ENCODE measurements at regions not wholly inside any gene's neighbourhood (a gene's known extent, or its start where the extent isn't known, plus 50 kb on each side); places are given as distances from the start of the nearest gene placed in this dataset.

GRCh38 chr1:63261736-63262458, 60.5 kb upstream of the FOXD3 start:
- Mint-ChIP-seq H3K4me1 (no peaks in the 10 kb centered on the region), H3K27ac (no peak overlapping the region), H3K9me3 (peaks cover 0 to 4% (median 0%) of the 10 kb centered on the region in 5 donors), H3K4me3 (no peak overlapping the region), H3K27me3 (peaks cover 10 to 46% of the 10 kb centered on the region in 2 donors), H3K36me3 (no peaks in the 10 kb centered on the region)
- ChIA-PET POLR2A (no interaction called here), CTCF (no interaction called here)
- Histone ChIP-seq H3K27me3 (ENCODE audit: insufficient read depth, low read length, poor library complexity, severe bottlenecking) (no peaks in the 10 kb centered on the region), H3K4me1 (ENCODE audit: insufficient read depth, low read length) (no peaks in the 10 kb centered on the region), H3K27ac (ENCODE audit: low read depth, low read length) (no peak overlapping the region), H3K36me3 (ENCODE audit: insufficient read depth, low read length) (no peaks in the 10 kb centered on the region), H3K9me3 (ENCODE audit: low read length) (no peaks in the 10 kb centered on the region), H3K4me3 (ENCODE audit: low read length) (no peak overlapping the region)
- DNase-seq: no peak

- ChIA-PET POLR2A (no interaction called here), CTCF (no interaction called here)
- no peak overlapping the region for H3K4me3 ChIP-seq (ENCODE audit: low read length)
- H3K27ac Mint-ChIP-seq: peak overlapping the region in 1 of 8 donors; percentile 32
- H3K27me3 ChIP-seq (ENCODE audit: insufficient read depth, low read length, poor library complexity, severe bottlenecking): no peaks in the 10 kb centered on the region
- H3K36me3 Mint-ChIP-seq: no peaks in the 10 kb centered on the region
- H3K4me1 Mint-ChIP-seq: no peaks in the 10 kb centered on the region
- H3K27ac ChIP-seq (ENCODE audit: low read depth, low read length): no peak overlapping the region
- H3K4me3 Mint-ChIP-seq: no peak overlapping the region
- no peaks in the 10 kb centered on the region for H3K4me1 ChIP-seq (ENCODE audit: insufficient read depth, low read length)
- peaks cover 0 to 4% (median 0%) of the 10 kb centered on the region in 5 donors for H3K9me3 Mint-ChIP-seq
- no peak for DNase-seq
- H3K27me3 Mint-ChIP-seq: peaks cover 10 to 47% of the 10 kb centered on the region in 2 donors
- H3K9me3 ChIP-seq (ENCODE audit: low read length): no peaks in the 10 kb centered on the region
- no peaks in the 10 kb centered on the region for H3K36me3 ChIP-seq (ENCODE audit: insufficient read depth, low read length)
Observed at GRCh38 chr1:63262459-63262770, 60.0 kb upstream of the FOXD3 start.

- no peak for DNase-seq
- Mint-ChIP-seq H3K4me3 (no peak overlapping the region), H3K9me3 (peaks cover 0 to 4% (median 0%) of the 10 kb centered on the region in 5 donors), H3K36me3 (no peaks in the 10 kb centered on the region), H3K27me3 (peaks cover 11 to 52% of the 10 kb centered on the region in 2 donors), H3K27ac (no peak overlapping the region), H3K4me1 (no peaks in the 10 kb centered on the region)
- H3K27ac ChIP-seq (ENCODE audit: low read depth, low read length): no peak overlapping the region
- POLR2A ChIA-PET: no interaction called here
- no peaks in the 10 kb centered on the region for H3K36me3 ChIP-seq (ENCODE audit: insufficient read depth, low read length)
- no peak overlapping the region for H3K4me3 ChIP-seq (ENCODE audit: low read length)
- no peaks in the 10 kb centered on the region for H3K9me3 ChIP-seq (ENCODE audit: low read length)
- no peaks in the 10 kb centered on the region for H3K27me3 ChIP-seq (ENCODE audit: insufficient read depth, low read length, poor library complexity, severe bottlenecking)
- H3K4me1 ChIP-seq (ENCODE audit: insufficient read depth, low read length): no peaks in the 10 kb centered on the region
- CTCF ChIA-PET: interaction anchor here (0.7 kb wide), 1 partner anchor 10 kb away, joined by 3 read pairs; no protein-coding TSS in a partner anchor
Observed at GRCh38 chr1:63264161-63264560, 58.2 kb upstream of the FOXD3 start.

GRCh38 chr1:63266857-63267256, 55.5 kb upstream of the FOXD3 start:
- ChIA-PET CTCF (no interaction called here), POLR2A (no interaction called here)
- H3K4me3 Mint-ChIP-seq: no peak overlapping the region

GRCh38 chr1:63268876-63269275, 53.5 kb upstream of the FOXD3 start:
- H3K27ac Mint-ChIP-seq: no peak overlapping the region
- H3K36me3 Mint-ChIP-seq: no peaks in the 10 kb centered on the region
- no peaks in the 10 kb centered on the region for H3K27me3 ChIP-seq (ENCODE audit: insufficient read depth, low read length, poor library complexity, severe bottlenecking)
- H3K9me3 ChIP-seq (ENCODE audit: low read length): no peaks in the 10 kb centered on the region
- CTCF ChIA-PET: no interaction called here
- peaks cover 13 to 35% of the 10 kb centered on the region in 2 donors for H3K27me3 Mint-ChIP-seq
- H3K4me1 Mint-ChIP-seq: no peaks in the 10 kb centered on the region
- no peak overlapping the region for H3K4me3 Mint-ChIP-seq
- no peaks in the 10 kb centered on the region for H3K4me1 ChIP-seq (ENCODE audit: insufficient read depth, low read length)
- POLR2A ChIA-PET: no interaction called here
- no peak for DNase-seq
- peaks cover 0 to 4% (median 0%) of the 10 kb centered on the region in 5 donors for H3K9me3 Mint-ChIP-seq
- H3K27ac ChIP-seq (ENCODE audit: low read depth, low read length): no peak overlapping the region
- H3K36me3 ChIP-seq (ENCODE audit: insufficient read depth, low read length): no peaks in the 10 kb centered on the region
- H3K4me3 ChIP-seq (ENCODE audit: low read length): no peak overlapping the region

More at GRCh38 chr1:63266857-63267256, 55.5 kb upstream of the FOXD3 start:
- no peaks in the 10 kb centered on the region for H3K36me3 ChIP-seq (ENCODE audit: insufficient read depth, low read length)
- Mint-ChIP-seq H3K4me1 (no peaks in the 10 kb centered on the region), H3K27me3 (peaks cover 8 to 45% of the 10 kb centered on the region in 2 donors), H3K9me3 (peaks cover 0 to 4% (median 0%) of the 10 kb centered on the region in 5 donors), H3K27ac (no peak overlapping the region), H3K36me3 (no peaks in the 10 kb centered on the region)
- H3K27me3 ChIP-seq (ENCODE audit: insufficient read depth, low read length, poor library complexity, severe bottlenecking): no peaks in the 10 kb centered on the region
- H3K9me3 ChIP-seq (ENCODE audit: low read length): no peaks in the 10 kb centered on the region
- no peaks in the 10 kb centered on the region for H3K4me1 ChIP-seq (ENCODE audit: insufficient read depth, low read length)
- no peak for DNase-seq
- H3K4me3 ChIP-seq (ENCODE audit: low read length): no peak overlapping the region
- no peak overlapping the region for H3K27ac ChIP-seq (ENCODE audit: low read depth, low read length)

- no peaks in the 10 kb centered on the region for H3K36me3 Mint-ChIP-seq
- ChIA-PET POLR2A (no interaction called here), CTCF (no interaction called here)
- H3K4me3 Mint-ChIP-seq: no peak overlapping the region
- Histone ChIP-seq H3K4me1 (ENCODE audit: insufficient read depth, low read length) (no peaks in the 10 kb centered on the region), H3K27ac (ENCODE audit: low read depth, low read length) (no peak overlapping the region), H3K9me3 (ENCODE audit: low read length) (no peaks in the 10 kb centered on the region), H3K4me3 (ENCODE audit: low read length) (no peak overlapping the region), H3K36me3 (ENCODE audit: insufficient read depth, low read length) (no peaks in the 10 kb centered on the region), H3K27me3 (ENCODE audit: insufficient read depth, low read length, poor library complexity, severe bottlenecking) (no peaks in the 10 kb centered on the region)
- H3K27ac Mint-ChIP-seq: no peak overlapping the region
- H3K27me3 Mint-ChIP-seq: peaks cover 13 to 39% of the 10 kb centered on the region in 2 donors
- no peak for DNase-seq
- H3K4me1 Mint-ChIP-seq: no peaks in the 10 kb centered on the region
- H3K9me3 Mint-ChIP-seq: peaks cover 0 to 4% (median 0%) of the 10 kb centered on the region in 5 donors
Observed at GRCh38 chr1:63269571-63269970, 52.8 kb upstream of the FOXD3 start.

Measured in CD8-positive, alpha-beta memory T cell (primary cell).